Thyroid gland (tissue), 4 donors: ENCODE measurements at regions not wholly inside any gene's neighbourhood (a gene's known extent, or its start where the extent isn't known, plus 50 kb on each side); places are given as distances from the start of the nearest gene placed in this dataset.

Source experiments
- POLR2A ChIP-seq, 2 donors: fragments of 450-650 bp; IDR thresholded peaks; one replicate each; pipeline ENCODE4 v1.6.1; 2017; ENCODE audit warnings: antibody characterized with exemption in 2 of 2, mild to moderate bottlenecking in 2 of 2, moderate library complexity in 1 of 2
- TF ChIP-seq, protein P1 (sequence below), 6 experiments: fragments of 200-600 bp in 3 of 6; fragments of 450-650 bp in 3 of 6; sonication (generic) in 3 of 6; IDR thresholded peaks; one replicate each; pipeline ENCODE4 v1.5.1; 2016 to 2019; ENCODE audit warnings: antibody characterized with exemption in 6 of 6, mild to moderate bottlenecking in 2 of 6, inconsistent platforms in 1 of 6, moderate library complexity in 1 of 6

DNA sequence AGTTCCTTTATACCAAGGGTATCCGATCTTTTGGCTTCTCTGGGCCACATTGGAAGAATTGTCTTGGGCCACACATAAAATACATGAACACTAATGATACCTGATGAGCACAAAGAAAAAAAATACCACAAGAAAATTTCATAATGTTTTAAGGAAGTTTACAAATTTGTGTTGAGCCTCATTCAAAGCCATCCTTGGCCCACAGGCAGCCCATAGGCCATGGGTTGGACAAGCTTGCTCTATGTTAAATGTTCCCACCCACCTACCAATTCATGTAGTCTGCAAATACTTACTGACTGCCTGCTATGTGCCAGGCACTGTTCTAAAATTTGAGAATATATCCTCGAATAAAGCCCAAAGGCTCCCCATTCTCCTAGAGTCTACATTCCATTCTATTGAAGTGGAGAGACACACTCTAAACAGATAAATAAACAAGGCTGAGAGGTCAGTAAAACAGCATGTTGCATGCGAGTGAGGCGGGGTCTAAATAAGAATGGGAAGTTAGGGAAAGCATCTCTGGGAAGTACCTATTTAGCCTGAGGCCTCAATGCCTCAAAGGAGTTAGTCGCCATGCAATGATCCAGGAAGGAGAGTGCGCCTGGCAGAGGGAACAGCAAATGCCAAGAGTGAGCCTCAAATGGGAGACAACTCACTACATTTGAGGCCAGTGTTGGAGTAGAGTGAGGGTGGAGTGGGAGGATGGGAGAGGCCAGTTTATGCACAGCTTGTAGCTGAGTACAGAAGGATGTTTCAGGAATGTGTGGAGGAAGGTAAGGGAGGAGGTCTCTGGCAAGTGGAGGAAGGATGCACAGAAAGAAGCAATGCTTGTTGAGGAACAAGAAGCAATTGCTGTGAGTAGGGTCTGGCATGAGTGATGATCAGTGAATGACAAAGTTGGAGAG lies 52.5 kb upstream of the CLDN10 start:
- TF ChIP-seq, protein P1, sequence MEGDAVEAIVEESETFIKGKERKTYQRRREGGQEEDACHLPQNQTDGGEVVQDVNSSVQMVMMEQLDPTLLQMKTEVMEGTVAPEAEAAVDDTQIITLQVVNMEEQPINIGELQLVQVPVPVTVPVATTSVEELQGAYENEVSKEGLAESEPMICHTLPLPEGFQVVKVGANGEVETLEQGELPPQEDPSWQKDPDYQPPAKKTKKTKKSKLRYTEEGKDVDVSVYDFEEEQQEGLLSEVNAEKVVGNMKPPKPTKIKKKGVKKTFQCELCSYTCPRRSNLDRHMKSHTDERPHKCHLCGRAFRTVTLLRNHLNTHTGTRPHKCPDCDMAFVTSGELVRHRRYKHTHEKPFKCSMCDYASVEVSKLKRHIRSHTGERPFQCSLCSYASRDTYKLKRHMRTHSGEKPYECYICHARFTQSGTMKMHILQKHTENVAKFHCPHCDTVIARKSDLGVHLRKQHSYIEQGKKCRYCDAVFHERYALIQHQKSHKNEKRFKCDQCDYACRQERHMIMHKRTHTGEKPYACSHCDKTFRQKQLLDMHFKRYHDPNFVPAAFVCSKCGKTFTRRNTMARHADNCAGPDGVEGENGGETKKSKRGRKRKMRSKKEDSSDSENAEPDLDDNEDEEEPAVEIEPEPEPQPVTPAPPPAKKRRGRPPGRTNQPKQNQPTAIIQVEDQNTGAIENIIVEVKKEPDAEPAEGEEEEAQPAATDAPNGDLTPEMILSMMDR (IDR thresholded peaks at IDR 0.05) = no peak
- no peak for TF ChIP-seq POLR2A (IDR thresholded peaks at IDR 0.05)
